ENCODE measurements at regions not wholly inside any gene's neighbourhood (a gene's known extent, or its start where the extent isn't known, plus 50 kb on each side); places are given as distances from the start of the nearest gene placed in this dataset.

DNA sequence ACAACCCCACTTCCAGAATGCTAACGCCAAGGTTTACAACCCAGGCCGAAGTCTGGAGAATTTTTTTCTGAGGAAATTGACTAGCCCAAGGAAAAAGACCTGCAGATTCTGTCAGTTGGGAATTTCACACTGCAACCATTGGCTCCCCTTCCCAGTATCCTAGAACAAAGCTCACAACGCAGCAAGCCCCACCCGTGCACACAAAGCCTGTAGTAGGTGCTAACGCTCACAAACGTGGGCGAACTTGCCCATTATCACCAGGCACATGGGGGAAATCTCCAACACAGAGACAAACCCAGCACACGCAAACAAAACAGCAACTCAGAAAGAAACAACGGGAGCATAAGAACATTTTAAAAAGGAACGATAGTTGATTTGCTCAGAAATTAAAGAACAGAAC, 265.1 kb downstream of the EIPR1 start:
- POLR2A ChIA-PET: no interaction called here
- DNase-seq (ENCODE audit: extremely low spot score): no peak
- CTCF ChIA-PET: no interaction called here
- TF ChIP-seq, protein P1, sequence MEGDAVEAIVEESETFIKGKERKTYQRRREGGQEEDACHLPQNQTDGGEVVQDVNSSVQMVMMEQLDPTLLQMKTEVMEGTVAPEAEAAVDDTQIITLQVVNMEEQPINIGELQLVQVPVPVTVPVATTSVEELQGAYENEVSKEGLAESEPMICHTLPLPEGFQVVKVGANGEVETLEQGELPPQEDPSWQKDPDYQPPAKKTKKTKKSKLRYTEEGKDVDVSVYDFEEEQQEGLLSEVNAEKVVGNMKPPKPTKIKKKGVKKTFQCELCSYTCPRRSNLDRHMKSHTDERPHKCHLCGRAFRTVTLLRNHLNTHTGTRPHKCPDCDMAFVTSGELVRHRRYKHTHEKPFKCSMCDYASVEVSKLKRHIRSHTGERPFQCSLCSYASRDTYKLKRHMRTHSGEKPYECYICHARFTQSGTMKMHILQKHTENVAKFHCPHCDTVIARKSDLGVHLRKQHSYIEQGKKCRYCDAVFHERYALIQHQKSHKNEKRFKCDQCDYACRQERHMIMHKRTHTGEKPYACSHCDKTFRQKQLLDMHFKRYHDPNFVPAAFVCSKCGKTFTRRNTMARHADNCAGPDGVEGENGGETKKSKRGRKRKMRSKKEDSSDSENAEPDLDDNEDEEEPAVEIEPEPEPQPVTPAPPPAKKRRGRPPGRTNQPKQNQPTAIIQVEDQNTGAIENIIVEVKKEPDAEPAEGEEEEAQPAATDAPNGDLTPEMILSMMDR (IDR thresholded peaks at IDR 0.05; ENCODE audit: control extremely low read depth, extremely low read depth, low read depth, missing control alignments): no peak

DNA sequence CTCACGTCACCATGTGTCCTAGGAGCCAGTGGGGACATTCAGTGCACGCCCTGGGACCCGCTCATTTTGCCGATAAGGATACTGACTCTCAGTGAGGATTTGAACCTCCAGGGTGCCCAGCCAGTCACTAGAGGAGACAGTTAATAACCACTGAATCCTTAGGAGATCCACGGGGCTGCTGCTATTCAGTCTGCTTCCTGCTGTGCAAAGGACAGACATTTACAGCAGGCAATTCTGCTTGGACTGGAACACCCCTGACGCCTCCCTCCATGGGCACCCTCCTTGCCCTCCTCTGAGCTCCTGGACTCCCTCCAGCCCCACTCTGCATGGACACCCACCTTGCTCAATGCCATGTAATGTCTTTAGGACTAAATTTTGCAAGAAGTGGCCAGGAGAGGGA, 265.5 kb downstream of the EIPR1 start:
- TF ChIP-seq, protein P1 (IDR thresholded peaks at IDR 0.05; ENCODE audit: control extremely low read depth, extremely low read depth, low read depth, missing control alignments): no peak
- ChIA-PET POLR2A (no interaction called here), CTCF (no interaction called here)
- DNase-seq (ENCODE audit: extremely low spot score): no peak

DNA sequence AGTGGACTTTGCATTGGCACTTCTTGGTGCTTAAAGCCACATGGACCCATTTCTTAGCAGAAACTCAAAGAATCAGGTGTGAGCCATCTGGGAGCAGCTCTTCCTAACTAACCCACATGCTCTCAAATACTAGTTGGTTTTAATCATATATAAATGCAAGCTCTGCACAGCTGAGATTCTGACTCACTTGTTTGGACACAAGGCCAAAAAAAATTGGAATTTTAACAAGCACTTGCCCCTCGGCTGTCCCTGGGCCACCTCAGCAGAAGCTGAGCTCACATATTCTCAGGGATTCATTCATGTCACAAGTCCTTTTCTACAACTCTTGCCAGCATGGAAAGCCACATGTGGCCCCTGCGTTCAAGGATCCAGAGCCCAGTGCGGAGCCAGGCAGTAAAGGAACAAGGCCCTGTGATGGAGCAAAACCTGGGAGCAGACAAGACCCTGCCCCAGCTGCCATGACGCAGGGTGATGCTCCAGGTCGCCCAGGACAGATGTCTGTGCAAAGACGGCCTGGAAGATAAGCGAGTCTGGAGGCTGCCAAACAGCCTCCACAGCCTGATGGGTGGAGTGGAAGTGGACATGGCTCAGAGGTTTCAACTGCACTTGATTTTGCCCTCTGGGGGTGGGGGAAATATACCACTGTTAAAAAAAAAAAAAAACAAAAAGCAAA, 266.5 kb downstream of the EIPR1 start:
- peak; percentile 8 for DNase-seq (ENCODE audit: extremely low spot score)
- ChIA-PET POLR2A (no interaction called here), CTCF (no interaction called here)
- TF ChIP-seq, protein P1 (IDR thresholded peaks at IDR 0.05; ENCODE audit: control extremely low read depth, extremely low read depth, low read depth, missing control alignments): no peak

DNA sequence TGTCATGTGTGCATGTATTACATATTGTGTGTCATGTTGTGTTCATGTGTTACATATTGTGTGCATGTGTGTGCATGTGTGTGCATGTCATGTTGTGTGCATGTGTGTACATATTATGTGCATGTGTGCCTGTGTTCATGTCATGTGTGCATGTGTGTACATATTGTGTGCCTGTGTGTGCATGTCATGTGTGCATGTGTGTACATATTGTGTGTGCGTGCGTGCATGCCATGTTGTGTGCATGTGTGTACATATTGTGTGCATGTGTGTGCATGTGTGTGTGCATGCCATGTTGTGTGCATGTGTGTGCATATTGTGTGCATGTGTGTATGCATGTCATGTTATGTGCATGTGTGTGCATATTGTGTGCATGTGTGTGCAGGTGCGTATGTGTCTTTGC, 267.1 kb downstream of the EIPR1 start:
- POLR2A ChIA-PET: no interaction called here
- CTCF ChIA-PET: no interaction called here
- TF ChIP-seq, protein P1 (IDR thresholded peaks at IDR 0.05; ENCODE audit: control extremely low read depth, extremely low read depth, low read depth, missing control alignments): no peak
- DNase-seq (ENCODE audit: extremely low spot score): no peak

DNA sequence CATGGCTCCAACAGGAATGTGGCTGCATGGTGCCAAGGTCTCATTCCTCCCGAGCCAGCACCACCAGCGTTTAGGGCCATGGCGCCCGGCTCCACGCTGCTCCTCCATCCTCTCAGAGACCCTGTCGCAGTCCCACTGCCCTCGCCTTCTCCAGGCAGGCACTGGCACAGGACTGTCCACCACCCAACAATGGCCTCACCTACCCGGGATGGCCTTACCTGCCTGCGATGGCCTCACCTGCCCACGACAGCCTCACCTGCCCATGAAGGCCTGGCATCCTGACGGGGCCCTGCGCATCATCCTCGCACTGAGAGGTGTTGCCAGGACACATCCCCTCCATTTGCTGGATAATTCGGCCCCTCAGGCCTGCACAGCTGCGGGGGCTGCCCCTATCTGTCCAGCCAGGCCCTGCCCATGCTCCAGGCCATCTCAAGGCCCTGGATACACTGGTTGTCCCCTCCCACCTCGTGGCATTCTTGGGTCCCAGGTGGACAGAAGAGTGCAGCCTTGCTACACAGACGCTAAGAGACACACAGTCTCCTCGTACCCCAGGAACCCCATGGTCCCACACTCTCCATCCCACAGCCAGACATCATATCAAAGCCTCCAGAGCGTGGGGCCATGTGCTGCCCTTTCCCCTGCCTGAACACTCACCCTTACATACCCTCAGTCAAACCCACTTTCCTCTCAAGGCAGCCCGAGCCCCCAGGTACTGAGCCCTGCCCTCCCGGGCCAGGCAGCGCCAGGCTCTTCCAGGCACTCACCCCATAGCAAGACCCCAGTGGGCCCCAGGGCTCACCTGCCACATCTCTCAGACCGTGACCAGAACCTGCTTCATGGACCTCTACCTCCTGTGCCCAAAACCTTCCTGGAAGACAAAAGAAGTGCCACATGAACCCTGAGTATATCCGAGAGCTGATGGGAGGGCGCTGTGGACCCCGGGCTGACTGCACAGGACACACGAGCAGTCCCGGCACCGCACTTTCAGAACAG, 268.6 kb downstream of the EIPR1 start:
- peak; percentile 11 for DNase-seq (ENCODE audit: extremely low spot score)
- CTCF ChIA-PET: no interaction called here
- POLR2A ChIA-PET: no interaction called here
- TF ChIP-seq, protein P1 (IDR thresholded peaks at IDR 0.05; ENCODE audit: control extremely low read depth, extremely low read depth, low read depth, missing control alignments): no peak

DNA sequence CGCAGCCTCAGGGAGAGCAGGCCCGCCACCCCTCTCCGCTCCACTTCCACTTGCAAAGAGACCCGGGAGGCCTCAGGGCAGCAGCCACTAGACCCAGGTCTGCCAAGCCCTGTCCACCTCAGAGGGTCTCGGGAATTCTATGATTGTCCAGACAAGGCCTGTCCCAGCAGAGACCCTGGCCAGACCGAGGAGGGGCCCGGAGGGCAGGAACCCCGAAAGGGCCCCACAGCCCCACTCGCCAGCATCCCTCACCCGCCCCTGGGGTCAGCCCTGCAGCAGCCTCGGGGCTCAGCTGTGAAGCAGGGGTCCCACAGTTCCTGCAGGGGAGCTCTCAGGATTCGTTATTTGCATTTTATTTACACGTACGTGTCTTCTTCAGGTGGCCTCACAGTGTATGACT, 269.5 kb downstream of the EIPR1 start:
- TF ChIP-seq, protein P1 (IDR thresholded peaks at IDR 0.05; ENCODE audit: control extremely low read depth, extremely low read depth, low read depth, missing control alignments): no peak
- CTCF ChIA-PET: no interaction called here
- no peak for DNase-seq (ENCODE audit: extremely low spot score)
- POLR2A ChIA-PET: no interaction called here
